SK-N-SH (cell line): ENCODE measurements at regions not wholly inside any gene's neighbourhood (a gene's known extent, or its start where the extent isn't known, plus 50 kb on each side); places are given as distances from the start of the nearest gene placed in this dataset.

ENCODE experiments used
- EZH2phosphoT487 ChIP-seq: fragments of 200-600 bp; sonication (generic); IDR thresholded peaks from 2 replicates; pipeline ENCODE4 v1.6.1; 2017; ENCODE audit warnings: low read depth, mixed run types, mild to moderate bottlenecking, antibody characterized with exemption, moderate library complexity, borderline replicate concordance
- RCOR1 ChIP-seq: fragments of 150-350 bp; IDR thresholded peaks from 2 replicates; pipeline ENCODE4 v1.6.1; 2017; ENCODE audit warnings: antibody characterized with exemption, low read length
- SIN3A ChIP-seq: IDR thresholded peaks from 2 replicates; pipeline ENCODE4 v1.6.1; 2012; ENCODE audit warnings: low read depth, mild to moderate bottlenecking, low read length, moderate library complexity, borderline replicate concordance
- TF ChIP-seq, protein P1 (sequence below): IDR thresholded peaks from 2 replicates; pipeline ENCODE4 v1.4.0; 2012; ENCODE audit warnings: low read depth
- TF ChIP-seq, protein P2 (sequence below): fragments of 200-600 bp; sonication (generic); IDR thresholded peaks from 2 replicates; pipeline ENCODE4 v1.6.1; 2017; ENCODE audit warnings: antibody characterized with exemption, mild to moderate bottlenecking, moderate library complexity

GRCh38 chr5:166961913-166962312, 1329.5 kb upstream of the WWC1 start:
- no peak for TF ChIP-seq RCOR1
- TF ChIP-seq, protein P1, sequence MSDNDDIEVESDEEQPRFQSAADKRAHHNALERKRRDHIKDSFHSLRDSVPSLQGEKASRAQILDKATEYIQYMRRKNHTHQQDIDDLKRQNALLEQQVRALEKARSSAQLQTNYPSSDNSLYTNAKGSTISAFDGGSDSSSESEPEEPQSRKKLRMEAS, result no peak
- TF ChIP-seq EZH2phosphoT487, result no peak
- TF ChIP-seq, protein P2, sequence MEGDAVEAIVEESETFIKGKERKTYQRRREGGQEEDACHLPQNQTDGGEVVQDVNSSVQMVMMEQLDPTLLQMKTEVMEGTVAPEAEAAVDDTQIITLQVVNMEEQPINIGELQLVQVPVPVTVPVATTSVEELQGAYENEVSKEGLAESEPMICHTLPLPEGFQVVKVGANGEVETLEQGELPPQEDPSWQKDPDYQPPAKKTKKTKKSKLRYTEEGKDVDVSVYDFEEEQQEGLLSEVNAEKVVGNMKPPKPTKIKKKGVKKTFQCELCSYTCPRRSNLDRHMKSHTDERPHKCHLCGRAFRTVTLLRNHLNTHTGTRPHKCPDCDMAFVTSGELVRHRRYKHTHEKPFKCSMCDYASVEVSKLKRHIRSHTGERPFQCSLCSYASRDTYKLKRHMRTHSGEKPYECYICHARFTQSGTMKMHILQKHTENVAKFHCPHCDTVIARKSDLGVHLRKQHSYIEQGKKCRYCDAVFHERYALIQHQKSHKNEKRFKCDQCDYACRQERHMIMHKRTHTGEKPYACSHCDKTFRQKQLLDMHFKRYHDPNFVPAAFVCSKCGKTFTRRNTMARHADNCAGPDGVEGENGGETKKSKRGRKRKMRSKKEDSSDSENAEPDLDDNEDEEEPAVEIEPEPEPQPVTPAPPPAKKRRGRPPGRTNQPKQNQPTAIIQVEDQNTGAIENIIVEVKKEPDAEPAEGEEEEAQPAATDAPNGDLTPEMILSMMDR, result no peak
- no peak for TF ChIP-seq SIN3A
